ENCODE measurements at regions not wholly inside any gene's neighbourhood (a gene's known extent, or its start where the extent isn't known, plus 50 kb on each side); places are given as distances from the start of the nearest gene placed in this dataset.
"Not testable (repeated sequence)": the region's sequence is repeated elsewhere in the genome, so short reads cannot be mapped to it uniquely, and the experiment has no call there.

- DNase-seq: not testable (repeated sequence)
Observed at GRCh38 chr4:160549951-160550519, 1447.2 kb downstream of the RAPGEF2 start.

- DNase-seq: no peak
Observed at GRCh38 chr4:160562661-160563060, 1459.8 kb downstream of the RAPGEF2 start.

GRCh38 chr4:160563552-160564282 lies 1460.8 kb downstream of the RAPGEF2 start:
- DNase-seq: no peak

DNA sequence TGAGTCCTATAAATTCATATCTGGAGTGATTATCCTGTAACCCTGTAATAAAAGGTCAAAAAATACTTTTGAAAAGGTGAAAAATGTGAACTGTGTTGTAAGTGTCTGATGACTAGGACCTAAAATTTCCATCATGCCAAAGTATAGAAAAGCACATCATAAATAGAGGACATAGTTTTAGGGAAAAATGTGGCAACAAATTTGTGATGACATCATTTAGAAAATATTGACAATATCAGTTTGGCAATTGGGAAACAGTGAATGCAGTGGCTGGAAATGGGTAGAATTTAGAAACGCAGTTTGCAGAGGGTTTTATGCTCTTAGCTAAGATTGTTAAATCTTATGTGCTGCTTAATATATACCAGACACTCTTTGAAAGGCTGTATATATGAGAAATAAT lies 1464.8 kb downstream of the RAPGEF2 start:
- DNase-seq: no peak

DNA sequence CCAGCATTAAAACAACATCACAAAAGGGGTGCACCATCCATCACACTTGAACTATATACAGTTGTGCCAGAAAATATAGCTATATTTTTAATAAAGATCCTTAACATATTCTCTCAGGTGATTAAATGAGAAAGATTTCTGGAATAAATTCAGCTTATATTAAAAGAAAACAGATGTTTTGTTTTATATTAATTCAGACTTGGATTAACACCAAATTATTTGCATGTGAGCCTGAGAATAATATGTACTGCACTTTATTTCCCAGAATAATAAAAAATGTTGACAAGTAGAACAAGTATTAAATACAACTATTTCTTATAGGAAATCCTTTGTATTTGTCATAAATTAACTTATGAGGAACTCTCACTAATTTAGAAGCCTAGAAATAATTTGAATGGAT lies 1467.4 kb downstream of the RAPGEF2 start:
- no peak for DNase-seq

GRCh38 chr4:160574272-160574671 lies 1471.4 kb downstream of the RAPGEF2 start:
- DNase-seq: not testable (repeated sequence)

- no peak for DNase-seq
Observed at GRCh38 chr4:160580581-160580980, 1477.7 kb downstream of the RAPGEF2 start.

- DNase-seq: no peak
Observed at GRCh38 chr4:160592258-160592657, 1489.4 kb downstream of the RAPGEF2 start.

DNA sequence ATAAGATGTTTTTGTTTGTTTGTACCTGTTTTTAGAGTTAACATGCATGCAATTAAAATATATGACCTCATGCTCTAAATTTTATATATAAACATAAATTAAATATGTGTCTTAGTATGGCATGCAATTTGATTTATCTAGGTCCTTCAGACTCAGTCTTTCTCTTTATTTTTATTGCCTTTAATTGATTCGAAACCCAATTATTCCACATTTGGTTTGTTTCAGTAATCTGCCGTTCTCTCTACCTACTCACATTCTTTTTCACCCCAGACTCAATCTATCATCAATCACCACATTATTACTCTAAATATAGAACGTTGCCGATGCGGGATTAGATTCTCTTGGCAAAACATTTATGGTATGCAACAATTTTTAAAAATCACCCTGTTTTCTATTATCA lies 1492.8 kb downstream of the RAPGEF2 start:
- DNase-seq: no peak

DNA sequence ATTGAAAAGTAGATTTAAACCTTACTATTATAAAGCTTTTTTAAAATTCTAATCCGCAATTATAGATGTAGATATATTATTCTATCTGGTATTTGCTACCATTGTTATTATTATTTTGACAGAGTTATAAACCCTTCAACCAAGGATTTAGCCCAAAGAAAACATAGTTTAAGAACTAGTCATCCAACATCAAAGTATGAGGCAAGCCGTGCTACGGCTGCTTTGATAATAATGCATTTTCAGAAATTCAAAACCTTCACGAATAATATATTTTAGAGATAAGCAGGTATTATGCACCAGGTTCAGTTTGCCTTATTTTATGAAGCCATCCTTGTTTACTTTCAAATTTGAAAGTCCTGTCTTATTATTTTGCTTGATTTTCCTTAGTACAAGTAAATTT lies 1501.7 kb downstream of the RAPGEF2 start:
- no peak for DNase-seq

DNA sequence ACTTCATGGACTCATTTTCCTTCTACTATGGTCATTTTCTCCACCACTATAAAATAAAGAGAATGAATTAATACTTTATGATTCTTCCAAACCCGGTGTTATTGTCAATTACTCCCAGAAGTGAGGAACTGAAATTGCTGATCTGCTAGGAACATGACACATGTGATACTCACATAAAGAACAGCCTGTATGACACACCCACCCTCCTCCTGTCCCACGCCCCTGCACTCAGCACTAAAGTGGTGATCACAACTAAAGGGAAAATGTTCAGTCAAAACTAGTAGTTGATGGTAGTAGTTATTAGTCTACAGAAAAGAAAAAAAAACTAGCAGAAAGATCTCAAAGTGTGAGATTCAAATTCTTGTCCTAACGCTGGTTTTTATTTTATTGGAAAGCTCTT lies 1508.3 kb downstream of the RAPGEF2 start:
- DNase-seq: no peak

DNA sequence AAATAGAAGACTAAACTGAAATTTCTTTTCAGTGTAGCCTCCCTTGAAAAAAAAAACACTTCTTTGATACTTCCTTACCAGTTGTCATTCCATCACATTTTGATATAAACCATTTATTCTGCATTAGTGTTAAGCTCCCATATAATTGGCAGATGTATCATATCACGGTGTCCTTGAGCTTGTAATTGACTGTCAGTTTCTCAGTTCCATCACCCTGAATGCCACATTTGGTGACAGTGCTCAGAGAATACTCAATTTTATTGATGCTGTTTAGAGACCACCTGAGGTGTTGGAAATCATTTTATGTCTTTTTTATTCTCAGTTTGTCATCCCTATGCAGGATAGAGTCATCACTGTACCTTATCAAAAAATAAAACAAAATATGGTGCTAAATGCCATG lies 1528.2 kb downstream of the RAPGEF2 start:
- DNase-seq: no peak

DNA sequence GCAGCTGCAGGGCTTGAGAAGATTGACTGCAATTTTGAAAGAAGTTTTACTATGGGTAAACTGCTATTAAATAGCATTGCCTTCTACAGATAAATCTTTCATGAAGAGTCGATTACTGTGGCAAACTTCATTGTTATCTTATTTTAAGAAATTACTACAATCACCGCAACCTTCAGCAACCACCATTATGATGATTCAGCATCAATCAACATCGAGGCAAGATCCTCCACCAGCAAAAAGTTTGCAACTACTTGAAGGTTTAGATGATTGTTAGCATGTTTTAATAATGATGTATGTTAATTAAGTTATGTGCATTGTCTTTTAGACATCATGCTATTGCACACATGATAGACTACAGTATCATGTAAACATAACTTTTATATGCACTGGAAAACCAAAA lies 1511.0 kb downstream of the FSTL5 start:
- no peak for DNase-seq

DNA sequence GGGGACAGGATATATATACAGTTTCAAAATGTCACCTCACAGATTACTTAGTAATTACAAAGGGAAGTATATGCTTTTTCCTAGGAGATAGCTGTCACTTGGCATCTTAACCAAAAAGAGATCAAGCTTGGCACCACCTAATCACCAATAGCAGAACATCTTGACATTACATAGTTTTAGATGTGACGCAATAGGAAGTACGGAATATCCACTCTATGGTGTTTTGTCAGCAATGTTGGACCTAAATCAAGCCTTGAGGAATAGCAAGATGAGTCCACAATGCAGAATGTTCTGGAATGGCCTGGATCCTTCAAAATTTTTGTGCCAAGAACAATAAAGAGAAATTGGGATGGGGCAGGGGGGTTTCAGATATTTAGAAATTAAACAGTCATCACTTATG lies 1488.2 kb downstream of the FSTL5 start:
- no peak for DNase-seq

- no peak for DNase-seq
Observed at GRCh38 chr4:160685729-160686128, 1478.1 kb downstream of the FSTL5 start.

- no peak for DNase-seq
Observed at GRCh38 chr4:160701671-160702070, 1462.1 kb downstream of the FSTL5 start.

DNA sequence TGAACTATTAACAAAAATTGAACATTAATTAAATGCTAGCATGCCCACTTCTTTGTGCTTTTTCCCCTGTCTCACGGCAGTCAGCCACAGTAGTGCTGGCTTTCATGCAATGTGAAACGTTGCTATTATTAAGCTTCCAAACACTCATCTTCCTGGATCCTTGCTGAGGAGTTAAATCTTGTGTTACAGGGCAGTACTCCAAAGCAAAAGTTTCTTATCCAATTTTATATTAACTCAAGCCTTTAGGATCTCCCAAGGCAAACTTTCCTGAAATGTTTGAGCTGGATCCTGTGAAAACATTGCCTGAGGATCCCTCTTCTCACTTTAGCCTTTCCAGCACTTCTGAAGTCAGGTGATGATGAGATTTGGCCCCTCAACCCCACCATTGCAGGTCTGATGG lies 1454.8 kb downstream of the FSTL5 start:
- DNase-seq: no peak

- no peak for DNase-seq
Observed at GRCh38 chr4:160709546-160709945, 1454.3 kb downstream of the FSTL5 start.

DNA sequence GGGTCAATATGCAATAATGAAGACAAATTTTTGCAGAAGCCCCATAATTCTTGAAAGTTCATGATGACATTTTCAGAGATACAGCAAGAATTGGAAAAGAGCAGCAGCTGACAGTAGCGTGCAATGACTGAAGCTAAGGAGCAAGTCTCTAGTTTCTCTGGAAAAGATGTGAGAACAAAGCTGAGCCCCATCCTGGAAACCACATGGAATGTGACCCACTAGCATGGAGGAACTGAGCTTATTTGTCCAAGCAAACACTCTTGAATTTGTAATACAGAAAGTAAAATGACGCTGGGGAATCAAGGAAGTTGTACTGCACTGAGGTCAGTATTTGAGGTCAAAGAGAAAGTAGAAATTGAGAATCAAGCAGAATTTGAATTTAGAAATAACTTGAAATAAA lies 1447.2 kb downstream of the FSTL5 start:
- DNase-seq: no peak

DNA sequence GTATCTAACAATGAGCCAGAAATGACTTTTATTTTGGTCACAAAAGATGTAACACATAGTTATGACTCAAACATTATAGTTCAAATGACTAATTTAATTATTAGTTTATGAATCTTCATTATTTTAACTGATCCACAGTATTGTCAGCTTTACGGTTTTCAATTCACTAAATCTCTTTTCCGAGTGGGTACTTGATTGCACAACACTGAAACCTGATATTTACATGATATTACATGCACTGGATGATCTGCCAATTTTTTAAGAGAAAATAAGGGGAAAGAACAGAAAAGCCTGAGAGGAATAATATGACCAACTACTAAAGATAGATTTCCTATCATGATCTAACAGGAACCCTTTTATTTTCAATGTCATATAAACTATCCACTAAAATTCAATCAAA lies 1446.0 kb downstream of the FSTL5 start:
- no peak for DNase-seq

- DNase-seq: no peak
Observed at GRCh38 chr4:160724063-160724462, 1439.7 kb downstream of the FSTL5 start.

- DNase-seq: no peak
Observed at GRCh38 chr4:160745126-160745525, 1418.7 kb downstream of the FSTL5 start.

GRCh38 chr4:160746585-160746984 lies 1417.2 kb downstream of the FSTL5 start:
- not testable (repeated sequence) for DNase-seq

DNA sequence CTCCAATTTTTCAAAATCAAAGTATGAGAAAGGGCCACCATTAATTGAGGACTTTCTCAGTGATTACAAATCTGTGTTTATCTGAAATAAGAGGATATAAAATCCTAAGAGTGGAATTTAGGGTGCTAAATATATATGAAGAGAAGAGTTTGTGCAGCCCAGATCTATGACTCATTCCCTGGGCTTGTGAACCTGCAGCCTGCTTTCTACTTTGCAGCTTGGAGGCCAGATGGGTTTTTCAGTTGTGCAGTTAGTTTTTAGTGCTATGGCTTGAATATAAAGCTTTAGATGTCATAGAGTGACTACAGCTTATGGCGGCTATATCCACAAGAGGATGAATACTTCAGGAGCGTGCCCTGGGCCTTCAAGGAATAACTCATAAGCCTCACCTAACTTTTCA lies 1391.1 kb downstream of the FSTL5 start:
- DNase-seq: no peak

DNA sequence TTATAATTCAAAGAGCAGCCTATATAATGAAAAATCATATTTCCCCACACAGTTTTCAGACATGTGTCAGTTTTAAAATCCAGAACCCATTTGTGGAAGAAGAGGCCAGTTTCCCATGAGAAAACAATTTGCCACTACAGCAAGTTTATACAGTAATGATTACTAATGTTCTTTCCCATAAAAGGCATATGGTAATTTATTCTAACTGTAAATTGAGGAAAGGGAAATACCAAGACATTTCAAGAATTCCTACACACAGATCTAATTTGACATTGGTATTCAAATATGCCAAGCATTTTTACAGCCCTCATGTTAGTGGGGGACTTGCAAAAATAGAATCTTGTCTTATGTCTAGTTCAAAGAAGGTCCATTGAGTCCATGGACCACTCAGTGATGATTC lies 1368.6 kb downstream of the FSTL5 start:
- no peak for DNase-seq

All from NCI-H1105 (cell line).